CD4-positive, alpha-beta T cell (primary cell): ENCODE measurements at regions not wholly inside any gene's neighbourhood (a gene's known extent, or its start where the extent isn't known, plus 50 kb on each side); places are given as distances from the start of the nearest gene placed in this dataset.

Source experiments
- ATAC-seq: fragments of 200-7000 bp; cut with Tn5 transposase; one replicate; pipeline ENCODE4 v1.10.0; 2022; ENCODE audit warnings: mild to moderate bottlenecking; ENCODE audit not compliant: poor library complexity
- CTCF ChIA-PET: fragments of 350-600 bp; sonication (Branson Sonifier 250); formaldehyde crosslinking; loops from one replicate; lab custom pipeline; 2021; ENCODE audit warnings: antibody characterized with exemption, inconsistent platforms; lab: Charles Lee
- POLR2A ChIA-PET: fragments of 350-600 bp; sonication (Branson Sonifier 250); formaldehyde crosslinking; loops from one replicate; lab custom pipeline; 2021; ENCODE audit warnings: antibody characterized with exemption, inconsistent platforms; lab: Charles Lee
- DNase-seq, 14 experiments: peaks; one replicate each; pipeline ENCODE4 v3.0.0-alpha.2; 2013 to 2020; ENCODE audit warnings: mixed read lengths in 2 of 14
- H3K27ac ChIP-seq, 2 donors: one replicate each; pipeline versions ENCODE4 v1.5.1 to v1.7.0; 2013; ENCODE audit warnings: low read length in 2 of 2, low read depth in 1 of 2, mild to moderate bottlenecking in 1 of 2
- H3K27me3 ChIP-seq, 2 experiments: 1 replicate in 1 of 2; 2 replicates in 1 of 2; pipeline versions ENCODE4 v1.6.1 to v1.7.0; 2013; ENCODE audit warnings: low read length in 2 of 2, control low read depth in 1 of 2, mild to moderate bottlenecking in 1 of 2, moderate library complexity in 1 of 2; ENCODE audit not compliant: insufficient read depth in 2 of 2, control insufficient read depth in 1 of 2
- H3K36me3 ChIP-seq: one replicate; pipeline ENCODE4 v1.6.1; 2013; ENCODE audit warnings: low read length, control low read depth; ENCODE audit not compliant: insufficient read depth
- H3K4me1 ChIP-seq: one replicate; pipeline ENCODE4 v1.6.1; 2013; ENCODE audit warnings: low read length, control low read depth; ENCODE audit not compliant: insufficient read depth
- H3K4me3 ChIP-seq: one replicate; pipeline ENCODE4 v1.5.1; 2013; ENCODE audit warnings: mild to moderate bottlenecking, low read length, moderate library complexity
- H3K9me3 ChIP-seq, 2 experiments: 1 replicate in 1 of 2; 2 replicates in 1 of 2; pipeline versions ENCODE4 v1.6.1 to v1.7.0; 2013; ENCODE audit warnings: low read length in 2 of 2, mild to moderate bottlenecking in 2 of 2, control low read depth in 1 of 2, moderate library complexity in 1 of 2; ENCODE audit not compliant: control insufficient read depth in 1 of 2, insufficient read depth in 1 of 2
- H3K27ac Mint-ChIP-seq: one replicate; pipeline ENCODE4 v1.8.0; 2020; ENCODE audit warnings: mixed read lengths
- H3K27me3 Mint-ChIP-seq: one replicate; pipeline ENCODE4 v1.8.0; 2021; ENCODE audit warnings: mixed read lengths
- H3K36me3 Mint-ChIP-seq: one replicate; pipeline ENCODE4 v1.8.0; 2021; ENCODE audit warnings: low read depth, mixed read lengths
- H3K4me1 Mint-ChIP-seq: one replicate; pipeline ENCODE4 v1.8.0; 2021; ENCODE audit warnings: low read depth, mixed read lengths
- H3K4me3 Mint-ChIP-seq: one replicate; pipeline ENCODE4 v1.8.0; 2020; ENCODE audit warnings: mild to moderate bottlenecking, mixed read lengths
- H3K9me3 Mint-ChIP-seq: one replicate; pipeline ENCODE4 v1.8.0; 2020; ENCODE audit warnings: mixed read lengths
- intact Hi-C, 2 experiments: fragments of 100-400 bp; cut with DNase I in 1 of 2; cut with micrococcal nuclease in 1 of 2; formaldehyde crosslinking; loops; one replicate each; pipeline versions ENCODE4 v1.15.1 to v1.9.0; 2023 to 2025; cut with DNase I, micrococcal nuclease
- TF ChIP-seq, protein P1 (sequence below): fragments of 200-600 bp; IDR thresholded peaks from one replicate; pipeline ENCODE4 v1.8.0; 2022; ENCODE audit warnings: antibody characterized with exemption, mild to moderate bottlenecking

DNA sequence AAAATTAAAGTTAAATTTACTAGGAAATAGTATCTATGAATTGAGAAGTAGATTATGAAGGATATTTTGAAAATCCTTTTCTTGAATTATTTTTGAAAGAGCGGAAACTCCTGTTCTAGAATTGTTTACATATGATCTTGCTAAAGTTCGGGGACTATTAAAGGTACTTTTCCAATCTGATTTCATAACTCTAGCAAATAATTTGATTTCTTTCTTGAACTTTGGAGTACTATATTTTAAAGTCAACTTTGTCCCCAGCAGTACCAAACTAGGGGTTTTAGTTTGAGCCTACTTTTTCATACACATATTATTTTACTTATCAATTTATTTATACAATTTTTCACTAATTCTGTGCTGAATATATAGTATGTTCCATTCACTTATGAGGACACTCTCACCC lies 364.7 kb downstream of the FSIP2 start:
- Histone ChIP-seq H3K4me3 (no peak overlapping the region), H3K27me3 (no peaks in the 10 kb centered on the region), H3K4me1 (no peaks in the 10 kb centered on the region), H3K9me3 (no peaks in the 10 kb centered on the region), H3K36me3 (no peaks in the 10 kb centered on the region), H3K27ac (no peak overlapping the region)
- Mint-ChIP-seq H3K4me3 (no peak overlapping the region), H3K36me3 (no peaks in the 10 kb centered on the region), H3K9me3 (peaks cover 6% of the 10 kb centered on the region), H3K4me1 (peaks cover 10% of the 10 kb centered on the region), H3K27ac (no peak overlapping the region), H3K27me3 (no peaks in the 10 kb centered on the region)
- ATAC-seq (no peak), DNase-seq (no peak)
- ChIA-PET CTCF (no interaction called here), POLR2A (no interaction called here)
- TF ChIP-seq, protein P1, sequence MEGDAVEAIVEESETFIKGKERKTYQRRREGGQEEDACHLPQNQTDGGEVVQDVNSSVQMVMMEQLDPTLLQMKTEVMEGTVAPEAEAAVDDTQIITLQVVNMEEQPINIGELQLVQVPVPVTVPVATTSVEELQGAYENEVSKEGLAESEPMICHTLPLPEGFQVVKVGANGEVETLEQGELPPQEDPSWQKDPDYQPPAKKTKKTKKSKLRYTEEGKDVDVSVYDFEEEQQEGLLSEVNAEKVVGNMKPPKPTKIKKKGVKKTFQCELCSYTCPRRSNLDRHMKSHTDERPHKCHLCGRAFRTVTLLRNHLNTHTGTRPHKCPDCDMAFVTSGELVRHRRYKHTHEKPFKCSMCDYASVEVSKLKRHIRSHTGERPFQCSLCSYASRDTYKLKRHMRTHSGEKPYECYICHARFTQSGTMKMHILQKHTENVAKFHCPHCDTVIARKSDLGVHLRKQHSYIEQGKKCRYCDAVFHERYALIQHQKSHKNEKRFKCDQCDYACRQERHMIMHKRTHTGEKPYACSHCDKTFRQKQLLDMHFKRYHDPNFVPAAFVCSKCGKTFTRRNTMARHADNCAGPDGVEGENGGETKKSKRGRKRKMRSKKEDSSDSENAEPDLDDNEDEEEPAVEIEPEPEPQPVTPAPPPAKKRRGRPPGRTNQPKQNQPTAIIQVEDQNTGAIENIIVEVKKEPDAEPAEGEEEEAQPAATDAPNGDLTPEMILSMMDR, result no peak
- intact Hi-C loops, result no loop called here

- intact Hi-C loops, result no loop called here
- CTCF ChIA-PET, result no interaction called here
- POLR2A ChIA-PET, result no interaction called here
Observed at GRCh38 chr2:186105016-186105724, 366.6 kb downstream of the FSIP2 start.

GRCh38 chr2:186108470-186108869 lies 369.9 kb downstream of the FSIP2 start:
- H3K27me3 Mint-ChIP-seq, result no peaks in the 10 kb centered on the region
- Histone ChIP-seq H3K27me3 (no peaks in the 10 kb centered on the region), H3K27ac (no peak overlapping the region), H3K4me3 (no peak overlapping the region), H3K36me3 (no peaks in the 10 kb centered on the region), H3K4me1 (no peaks in the 10 kb centered on the region), H3K9me3 (no peaks in the 10 kb centered on the region)
- ATAC-seq (no peak), DNase-seq (no peak)
- peaks cover 19% of the 10 kb centered on the region for H3K4me1 Mint-ChIP-seq
- no peak overlapping the region for H3K27ac Mint-ChIP-seq
- no peak overlapping the region for H3K4me3 Mint-ChIP-seq
- POLR2A ChIA-PET, result interaction anchor here (0.7 kb wide), 1 partner anchor 27 kb away, joined by 3 read pairs; no protein-coding TSS in a partner anchor
- TF ChIP-seq, protein P1, result no peak
- CTCF ChIA-PET, result no interaction called here
- peaks cover 12% of the 10 kb centered on the region for H3K9me3 Mint-ChIP-seq
- intact Hi-C loops, result no loop called here
- peaks cover 2% of the 10 kb centered on the region for H3K36me3 Mint-ChIP-seq

More at GRCh38 chr2:186105016-186105724, 366.6 kb downstream of the FSIP2 start:
- Mint-ChIP-seq H3K4me1 (peaks cover 19% of the 10 kb centered on the region), H3K27me3 (no peaks in the 10 kb centered on the region), H3K27ac (no peak overlapping the region), H3K4me3 (no peak overlapping the region), H3K9me3 (peaks cover 6% of the 10 kb centered on the region), H3K36me3 (no peaks in the 10 kb centered on the region)
- DNase-seq (no peak), ATAC-seq (no peak)
- TF ChIP-seq, protein P1, result no peak
- Histone ChIP-seq H3K27me3 (no peaks in the 10 kb centered on the region), H3K27ac (no peak overlapping the region), H3K36me3 (no peaks in the 10 kb centered on the region), H3K9me3 (no peaks in the 10 kb centered on the region), H3K4me1 (no peaks in the 10 kb centered on the region), H3K4me3 (no peak overlapping the region)
